H1 (cell line): ENCODE measurements at regions not wholly inside any gene's neighbourhood (a gene's known extent, or its start where the extent isn't known, plus 50 kb on each side); places are given as distances from the start of the nearest gene placed in this dataset.
"Not testable (repeated sequence)": the region's sequence is repeated elsewhere in the genome, so short reads cannot be mapped to it uniquely, and the experiment has no call there.

Experiments used
- CTCF ChIA-PET: fragments of 300-600 bp; sonication (Branson Sonifier 250); formaldehyde crosslinking; loops from one replicate; lab custom pipeline; 2021; ENCODE audit not compliant: partially characterized antibody; lab: Charles Lee
- POLR2A ChIA-PET: fragments of 300-600 bp; sonication (Branson Sonifier 250); formaldehyde crosslinking; loops from one replicate; lab custom pipeline; 2021; ENCODE audit warnings: inconsistent platforms; ENCODE audit not compliant: partially characterized antibody; lab: Charles Lee
- DNase-seq, 2 experiments: peaks; one replicate each; pipeline versions ENCODE4 v3.0.0 to v3.0.0-alpha.2; 2010 to 2022; ENCODE audit warnings: low spot score in 2 of 2, low read depth in 1 of 2, mixed read lengths in 1 of 2
- FAIRE-seq: peaks from 2 replicates; lab custom pipeline; 2011; peaks lifted over from hg19 to GRCh38; lab: Jason Lieb, UNC
- H2AFZ ChIP-seq: 2 replicates; pipeline ENCODE4 v1.8.1; 2012; ENCODE audit warnings: low read length, inconsistent platforms
- H2AK5ac ChIP-seq: 2 replicates; pipeline ENCODE4 v1.6.1; 2013; ENCODE audit warnings: low read depth, low read length
- H2BK120ac ChIP-seq: replicated peaks from 2 replicates; pipeline ENCODE3; 2013; ENCODE audit warnings: low read depth, low read length, inconsistent platforms
- H2BK12ac ChIP-seq: 2 replicates; pipeline ENCODE4 v1.6.1; 2013; ENCODE audit warnings: low read depth, low read length
- H2BK15ac ChIP-seq: 2 replicates; pipeline ENCODE4 v1.6.1; 2013; ENCODE audit warnings: low read length
- H2BK20ac ChIP-seq: 2 replicates; pipeline ENCODE4 v1.6.1; 2013; ENCODE audit warnings: low read length
- H2BK5ac ChIP-seq: 2 replicates; pipeline ENCODE4 v1.6.1; 2013; ENCODE audit warnings: low read depth, low read length
- H3K14ac ChIP-seq: 2 replicates; pipeline ENCODE4 v1.6.1; 2013; ENCODE audit warnings: inconsistent platforms; ENCODE audit not compliant: insufficient read length
- H3K18ac ChIP-seq: 2 replicates; pipeline ENCODE4 v1.6.1; 2013; ENCODE audit warnings: low read length; ENCODE audit errors: extremely low read depth
- H3K23ac ChIP-seq: 2 replicates; pipeline ENCODE4 v1.6.1; 2013; ENCODE audit warnings: inconsistent platforms; ENCODE audit not compliant: insufficient read length
- H3K23me2 ChIP-seq: 2 replicates; pipeline ENCODE4 v1.6.1; 2013; ENCODE audit warnings: low read depth, low read length
- H3K27ac ChIP-seq: 2 replicates; pipeline ENCODE4 v1.6.1; 2011; ENCODE audit warnings: low read depth, low read length, inconsistent platforms
- H3K27me3 ChIP-seq, 4 experiments: replicated peaks in 1 of 4; 1 replicate in 1 of 4; 2 replicates in 3 of 4; pipeline versions ENCODE4 v1.6.1 to v1.8.1; 2011 to 2013; ENCODE audit warnings: low read length in 3 of 4, mild to moderate bottlenecking in 3 of 4, inconsistent platforms in 2 of 4, mixed read lengths in 2 of 4, moderate library complexity in 1 of 4; ENCODE audit not compliant: control insufficient read depth in 3 of 4, insufficient read depth in 3 of 4; ENCODE audit errors: extremely low read depth in 1 of 4
- H3K36me3 ChIP-seq, 4 experiments: 2 replicates each; pipeline versions ENCODE4 v1.6.1 to v1.8.1; 2011 to 2013; ENCODE audit warnings: mild to moderate bottlenecking in 4 of 4, low read length in 3 of 4, moderate library complexity in 2 of 4, control low read depth in 1 of 4, inconsistent platforms in 1 of 4; ENCODE audit not compliant: insufficient read depth in 4 of 4, control insufficient read depth in 2 of 4
- H3K4ac ChIP-seq: replicated peaks from 2 replicates; pipeline ENCODE3; 2013; ENCODE audit warnings: low read length, low read depth, mixed read lengths, inconsistent platforms; ENCODE audit not compliant: insufficient read length
- H3K4me1 ChIP-seq, 4 experiments: replicated peaks in 1 of 4; 1 replicate in 1 of 4; 2 replicates in 3 of 4; pipeline versions ENCODE4 v1.6.1 to v1.8.1; 2011 to 2013; ENCODE audit warnings: low read length in 3 of 4, inconsistent platforms in 2 of 4, mixed read lengths in 1 of 4; ENCODE audit not compliant: insufficient read depth in 4 of 4, control insufficient read depth in 3 of 4
- H3K4me2 ChIP-seq, 2 experiments: 2 replicates each; pipeline versions ENCODE4 v1.6.1 to v1.8.1; 2011 to 2013; ENCODE audit warnings: low read depth in 2 of 2, low read length in 2 of 2, control low read depth in 1 of 2, inconsistent platforms in 1 of 2, mild to moderate bottlenecking in 1 of 2; ENCODE audit not compliant: insufficient read depth in 1 of 2
- H3K4me3 ChIP-seq, 4 experiments: fragments of 200-600, 300-600 bp in 1 of 4; sonication (generic), shearing (Covaris generic), sonication (Bioruptor Twin) in 1 of 4; 2 replicates each; pipeline versions ENCODE4 v1.5.1 to v1.8.1; 2011 to 2016; ENCODE audit warnings: low read length in 4 of 4, low read depth in 3 of 4, control low read depth in 2 of 4, inconsistent platforms in 2 of 4, mild to moderate bottlenecking in 2 of 4, mixed read lengths in 1 of 4, moderate library complexity in 1 of 4; ENCODE audit not compliant: insufficient read depth in 2 of 4; ENCODE audit errors: extremely low read depth in 1 of 4
- H3K56ac ChIP-seq: replicated peaks from 2 replicates; pipeline ENCODE3; 2013; ENCODE audit warnings: low read depth, mild to moderate bottlenecking, mixed read lengths, low read length, inconsistent platforms; ENCODE audit not compliant: insufficient read length
- H3K79me1 ChIP-seq: 2 replicates; pipeline ENCODE4 v1.6.1; 2013; ENCODE audit warnings: low read depth, low read length, control low read depth
- H3K79me2 ChIP-seq, 2 experiments: 2 replicates each; pipeline versions ENCODE4 v1.6.1 to v1.8.1; 2012 to 2013; ENCODE audit warnings: low read length in 2 of 2, mild to moderate bottlenecking in 2 of 2, inconsistent platforms in 1 of 2; ENCODE audit not compliant: insufficient read depth in 2 of 2, control insufficient read depth in 1 of 2
- H3K9ac ChIP-seq, 4 experiments: replicated peaks in 1 of 4; 1 replicate in 1 of 4; 2 replicates in 3 of 4; pipeline versions ENCODE4 v1.6.1 to v1.8.1; 2011 to 2013; ENCODE audit warnings: low read depth in 3 of 4, low read length in 3 of 4, control low read depth in 2 of 4, mild to moderate bottlenecking in 2 of 4, moderate library complexity in 2 of 4, inconsistent platforms in 1 of 4; ENCODE audit errors: extremely low read depth in 1 of 4
- H3K9me3 ChIP-seq, 2 experiments: 2 replicates each; pipeline versions ENCODE4 v1.6.1 to v1.8.1; 2012 to 2013; ENCODE audit warnings: mild to moderate bottlenecking in 2 of 2, moderate library complexity in 2 of 2, control low read depth in 1 of 2, inconsistent platforms in 1 of 2, low read depth in 1 of 2, low read length in 1 of 2, mixed read lengths in 1 of 2; ENCODE audit not compliant: insufficient read depth in 2 of 2
- H4K20me1 ChIP-seq, 2 experiments: replicated peaks in 1 of 2; 2 replicates each; pipeline versions ENCODE3 to v1.8.1; 2011 to 2013; ENCODE audit warnings: inconsistent platforms in 2 of 2, low read length in 2 of 2, mild to moderate bottlenecking in 1 of 2; ENCODE audit not compliant: insufficient read depth in 2 of 2, control insufficient read depth in 1 of 2
- H4K5ac ChIP-seq: 2 replicates; pipeline ENCODE4 v1.6.1; 2013; ENCODE audit warnings: low read length, low read depth, mixed read lengths, inconsistent platforms; ENCODE audit not compliant: insufficient read length
- H4K8ac ChIP-seq: 2 replicates; pipeline ENCODE4 v1.8.0; 2013; ENCODE audit warnings: mild to moderate bottlenecking, moderate library complexity, low read length, inconsistent platforms; ENCODE audit not compliant: insufficient read depth; ENCODE audit errors: extremely low read depth
- H4K91ac ChIP-seq: replicated peaks from 2 replicates; pipeline ENCODE3; 2013; ENCODE audit warnings: low read length, mixed read lengths, inconsistent platforms; ENCODE audit not compliant: insufficient read length
- WGBS, 2 experiments: shearing (Covaris generic) in 1 of 2; methylation state at CpG; one replicate each; pipeline versions ENCODE4 v1.1.6 to v1.1.7; 2013 to 2015; ENCODE audit warnings: low lambda C conversion rate in 2 of 2, mixed read lengths in 2 of 2, inconsistent platforms in 1 of 2, low coverage in 1 of 2, missing lambda C conversion rate in 1 of 2; ENCODE audit not compliant: insufficient replicate concordance in 2 of 2, insufficient coverage in 1 of 2, insufficient read length in 1 of 2; ENCODE audit errors: extremely low coverage in 1 of 2, missing lambda C conversion rate in 1 of 2; 5-methylcytosine and 5-hydroxymethylcytosine counted together

- H4K91ac ChIP-seq, H3K79me1 ChIP-seq, H2BK5ac ChIP-seq, H3K14ac ChIP-seq, H3K23ac ChIP-seq, H2BK120ac ChIP-seq, H3K27me3 ChIP-seq, H3K18ac ChIP-seq, H4K20me1 ChIP-seq, FAIRE-seq, H3K56ac ChIP-seq, H3K79me2 ChIP-seq, CTCF ChIA-PET, H3K36me3 ChIP-seq, H3K4me1 ChIP-seq, H3K23me2 ChIP-seq, H2BK20ac ChIP-seq, H2BK12ac ChIP-seq, H2AFZ ChIP-seq, H2BK15ac ChIP-seq, H3K9ac ChIP-seq, H3K4ac ChIP-seq, H3K4me3 ChIP-seq, H3K27ac ChIP-seq, H2AK5ac ChIP-seq, H3K4me2 ChIP-seq, POLR2A ChIA-PET, H4K8ac ChIP-seq, DNase-seq, H4K5ac ChIP-seq: not testable (repeated sequence)
- 83% methylated on average over 11 of the region's 11 CpGs; no CpG with 5 or more reads in 1 of the 2 experiments for WGBS, 2 experiments
- H3K9me3 ChIP-seq: peaks cover 13 to 20% of the 10 kb centered on the region in 2 experiments; a peak in 2 of 4 replicates
Measured at GRCh38 chr4:3602886-3603645, 70.8 kb upstream of the LRPAP1 start.
